MCF 10A (cell line): ENCODE measurements at regions not wholly inside any gene's neighbourhood (a gene's known extent, or its start where the extent isn't known, plus 50 kb on each side); places are given as distances from the start of the nearest gene placed in this dataset.

Experiments used
- BruUV-seq: library from RNA; stranded (reverse); fragments of 400-500 nt; replicated peaks from 2 replicates; lab custom pipeline; 2021; lab: Mats Ljungman, UMichigan
- CTCF ChIA-PET: fragments of 300-600 bp; sonication (Branson Sonifier 250); formaldehyde crosslinking; extraction: SDS; loops from one replicate; lab custom pipeline; 2021; ENCODE audit warnings: antibody characterized with exemption, inconsistent platforms; lab: Yijun Ruan, JAX
- POLR2A ChIA-PET: fragments of 300-600, 350-650 bp; sonication (Branson Sonifier 250); formaldehyde crosslinking; extraction: SDS; loops from one replicate; lab custom pipeline; 2020; ENCODE audit warnings: antibody characterized with exemption, inconsistent platforms; lab: Yijun Ruan, JAX
- DNase-seq: peaks from one replicate; pipeline ENCODE4 v3.0.0-alpha.2; 2018; ENCODE audit not compliant: unreplicated experiment
- H3K27ac Mint-ChIP-seq: one replicate; pipeline ENCODE4 v1.8.0; 2022; ENCODE audit warnings: mild to moderate bottlenecking, low read depth, mixed read lengths; ENCODE audit not compliant: unreplicated experiment
- H3K27me3 Mint-ChIP-seq: one replicate; pipeline ENCODE4 v1.8.0; 2022; ENCODE audit warnings: mixed read lengths; ENCODE audit not compliant: insufficient read depth, unreplicated experiment
- H3K36me3 Mint-ChIP-seq: one replicate; pipeline ENCODE4 v1.8.0; 2022; ENCODE audit warnings: mild to moderate bottlenecking, moderate library complexity, mixed read lengths; ENCODE audit not compliant: insufficient read depth, unreplicated experiment
- H3K4me1 Mint-ChIP-seq: one replicate; pipeline ENCODE4 v1.8.0; 2022; ENCODE audit warnings: mixed read lengths; ENCODE audit not compliant: insufficient read depth, unreplicated experiment
- H3K4me3 Mint-ChIP-seq: one replicate; pipeline ENCODE4 v1.8.0; 2022; ENCODE audit warnings: mild to moderate bottlenecking, moderate library complexity, mixed read lengths; ENCODE audit not compliant: unreplicated experiment
- H3K9me3 Mint-ChIP-seq: one replicate; pipeline ENCODE4 v1.8.0; 2022; ENCODE audit warnings: mixed read lengths; ENCODE audit not compliant: unreplicated experiment
- CTCF ChIP-seq: fragments of 200-600 bp; IDR thresholded peaks from one replicate; pipeline ENCODE4 v1.8.0; 2022; ENCODE audit warnings: antibody characterized with exemption, mild to moderate bottlenecking; ENCODE audit not compliant: unreplicated experiment
- intact Hi-C: fragments of 100-400 bp; cut with micrococcal nuclease; formaldehyde crosslinking; loops from 2 replicates; pipeline ENCODE4 v1.14.1; 2022

- no TSS peak for BruUV-seq
- H3K9me3 Mint-ChIP-seq = no peaks in the 10 kb centered on the region
- ChIA-PET POLR2A (no interaction called here), CTCF (interaction anchor here (0.7 kb wide), 1 partner anchor 187 kb away, joined by 3 read pairs; no protein-coding TSS in a partner anchor)
- H3K4me3 Mint-ChIP-seq = no peak overlapping the region
- TF ChIP-seq CTCF = no peak
- H3K27ac Mint-ChIP-seq = no peak overlapping the region
- intact Hi-C loops = no loop called here
- H3K4me1 Mint-ChIP-seq = no peaks in the 10 kb centered on the region
- no peak for DNase-seq
- no peaks in the 10 kb centered on the region for H3K27me3 Mint-ChIP-seq
- H3K36me3 Mint-ChIP-seq = no peaks in the 10 kb centered on the region
These were observed 183.6 kb downstream of the FOXD2 start for GRCh38 chr1:47621483-47621882.

- ChIA-PET CTCF (interaction anchor here (0.7 kb wide), 1 partner anchor 188 kb away, joined by 3 read pairs; no protein-coding TSS in a partner anchor), POLR2A (no interaction called here)
- Mint-ChIP-seq H3K27ac (no peak overlapping the region), H3K4me3 (no peak overlapping the region), H3K36me3 (no peaks in the 10 kb centered on the region), H3K4me1 (no peaks in the 10 kb centered on the region), H3K9me3 (no peaks in the 10 kb centered on the region), H3K27me3 (no peaks in the 10 kb centered on the region)
- intact Hi-C loops = no loop called here
- BruUV-seq = no TSS peak
- no peak for DNase-seq
- no peak for TF ChIP-seq CTCF
These were observed 184.1 kb downstream of the FOXD2 start for GRCh38 chr1:47621977-47622376.

GRCh38 chr1:47622776-47623556 lies 185.1 kb downstream of the FOXD2 start:
- Mint-ChIP-seq H3K36me3 (no peaks in the 10 kb centered on the region), H3K4me1 (no peaks in the 10 kb centered on the region), H3K27ac (no peak overlapping the region), H3K27me3 (no peaks in the 10 kb centered on the region), H3K9me3 (no peaks in the 10 kb centered on the region), H3K4me3 (no peak overlapping the region)
- BruUV-seq = no TSS peak
- ChIA-PET POLR2A (no interaction called here), CTCF (interaction anchor here (0.8 kb wide), 1 partner anchor 235 kb away, joined by 3 read pairs; no protein-coding TSS in a partner anchor)
- no peak for DNase-seq
- no peak for TF ChIP-seq CTCF
- intact Hi-C loops = no loop called here

GRCh38 chr1:47623557-47623940 lies 185.7 kb downstream of the FOXD2 start:
- intact Hi-C loops = no loop called here

More at GRCh38 chr1:47623557-47623940, 185.7 kb downstream of the FOXD2 start:
- BruUV-seq = no TSS peak
- ChIA-PET CTCF (no interaction called here), POLR2A (no interaction called here)
- Mint-ChIP-seq H3K27me3 (no peaks in the 10 kb centered on the region), H3K9me3 (no peaks in the 10 kb centered on the region), H3K36me3 (no peaks in the 10 kb centered on the region), H3K4me1 (no peaks in the 10 kb centered on the region), H3K4me3 (no peak overlapping the region), H3K27ac (no peak overlapping the region)
- TF ChIP-seq CTCF = no peak
- no peak for DNase-seq
